GM11168 (cell line): ENCODE measurements at regions not wholly inside any gene's neighbourhood (a gene's known extent, or its start where the extent isn't known, plus 50 kb on each side); places are given as distances from the start of the nearest gene placed in this dataset.

Source experiments
- in situ Hi-C: fragments of 300-500 bp; cut with MboI; formaldehyde crosslinking; loops from one replicate; pipeline ENCODE4 v1.12.0; 2022; ENCODE audit warnings: low sequenced_read_pairs; ENCODE audit not compliant: unreplicated experiment

DNA sequence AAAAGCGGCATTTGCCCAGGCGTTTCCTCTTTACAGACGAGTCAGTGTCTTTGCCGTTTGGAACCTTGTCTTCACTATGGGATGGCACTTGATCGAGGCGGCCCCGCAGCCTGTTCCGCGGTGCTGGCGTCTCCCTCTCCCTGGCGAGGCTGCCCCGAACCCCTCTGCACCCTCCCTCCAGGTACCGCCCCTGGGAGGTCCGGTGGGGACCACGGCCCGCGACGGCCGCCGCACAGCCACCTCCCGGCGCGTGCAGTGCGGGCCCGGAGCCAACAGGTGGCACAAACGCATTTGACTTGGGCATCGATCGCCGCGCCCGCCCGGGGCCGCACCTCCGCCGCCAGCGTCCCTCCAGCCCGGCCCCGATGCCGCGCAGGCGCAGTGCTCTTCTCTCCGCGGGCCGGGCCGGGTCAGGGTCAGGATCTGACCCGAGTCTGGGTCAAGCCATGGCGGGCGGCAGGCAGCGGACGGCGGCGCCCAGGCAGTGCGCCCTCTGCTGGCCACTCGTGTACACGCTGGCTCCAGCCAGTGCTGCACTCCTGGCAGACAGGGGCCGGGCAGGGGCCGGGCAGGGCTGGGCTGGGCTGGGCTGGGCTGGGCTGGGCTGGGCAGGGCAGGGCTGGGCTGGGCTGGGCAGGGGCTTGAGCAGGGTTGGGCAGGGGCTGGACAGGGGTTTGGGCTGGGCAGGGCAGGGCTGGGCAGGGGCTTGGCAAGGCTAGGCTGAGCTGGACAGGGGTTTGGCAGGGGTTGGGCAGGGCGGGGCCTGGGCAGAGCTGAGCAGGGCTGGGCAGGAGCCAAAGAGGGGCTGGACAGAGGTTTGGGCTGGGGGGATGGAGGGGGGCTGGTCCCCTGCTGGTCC, 155.8 kb upstream of the IRX4 start:
- in situ Hi-C loops, result no loop called here

DNA sequence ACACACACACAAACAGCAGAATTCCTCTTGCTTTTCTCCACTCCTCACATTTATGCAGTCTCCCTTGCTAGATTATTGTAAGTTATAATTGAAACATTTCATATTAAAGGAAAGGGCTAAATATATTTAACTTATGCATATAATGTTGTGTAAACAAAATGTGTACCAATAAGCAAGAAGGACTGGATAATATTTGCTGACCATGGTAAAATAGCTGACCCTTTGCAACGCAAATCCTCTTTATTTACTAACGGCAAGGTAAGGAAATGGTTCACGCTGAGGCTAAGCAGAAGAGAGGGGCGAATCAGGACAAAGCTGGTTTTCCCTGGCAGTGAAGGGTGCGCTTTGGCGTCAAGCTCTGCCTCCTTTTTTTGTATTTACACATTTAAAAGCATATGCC, 154.2 kb upstream of the IRX4 start:
- in situ Hi-C loops, result no loop called here

DNA sequence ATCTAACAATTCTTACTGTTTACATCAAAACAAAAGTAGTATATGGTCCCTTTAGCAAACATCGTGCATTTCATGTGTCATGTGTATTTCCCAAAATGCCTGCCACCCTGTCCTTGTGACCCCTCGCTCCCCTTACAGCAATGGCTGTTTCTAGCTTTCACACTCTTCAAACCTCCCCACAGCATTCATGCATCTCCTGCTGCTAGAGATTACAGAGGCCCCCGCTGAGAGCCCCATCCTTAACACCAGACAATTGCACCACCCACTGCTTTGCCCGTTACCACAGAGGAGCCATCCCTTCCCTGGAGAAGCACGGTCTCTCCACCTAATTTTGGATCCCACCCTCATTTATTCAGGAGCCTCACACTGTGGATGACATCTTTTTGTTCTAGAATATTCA, 149.7 kb upstream of the IRX4 start:
- in situ Hi-C loops, result no loop called here

DNA sequence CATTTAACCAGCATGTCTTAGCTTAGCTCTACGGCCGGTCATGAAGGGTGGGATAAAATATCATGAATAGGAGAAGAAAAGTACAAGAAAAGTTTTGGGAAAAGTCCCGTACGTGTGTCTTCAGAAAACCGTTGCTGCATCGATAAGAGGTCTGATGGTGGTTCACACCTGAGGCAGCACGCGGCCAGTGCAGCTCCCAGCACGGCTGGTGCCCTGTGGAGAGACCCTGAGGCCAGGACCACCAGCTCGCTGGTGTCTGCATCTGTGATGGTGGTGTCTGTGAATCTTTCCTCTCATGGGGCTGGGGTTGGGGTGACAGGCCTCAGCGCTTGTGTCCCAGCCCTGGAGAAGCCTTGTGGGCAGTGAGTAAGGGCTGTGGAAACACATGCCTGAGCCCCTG, 148.9 kb upstream of the IRX4 start:
- in situ Hi-C loops, result no loop called here

DNA sequence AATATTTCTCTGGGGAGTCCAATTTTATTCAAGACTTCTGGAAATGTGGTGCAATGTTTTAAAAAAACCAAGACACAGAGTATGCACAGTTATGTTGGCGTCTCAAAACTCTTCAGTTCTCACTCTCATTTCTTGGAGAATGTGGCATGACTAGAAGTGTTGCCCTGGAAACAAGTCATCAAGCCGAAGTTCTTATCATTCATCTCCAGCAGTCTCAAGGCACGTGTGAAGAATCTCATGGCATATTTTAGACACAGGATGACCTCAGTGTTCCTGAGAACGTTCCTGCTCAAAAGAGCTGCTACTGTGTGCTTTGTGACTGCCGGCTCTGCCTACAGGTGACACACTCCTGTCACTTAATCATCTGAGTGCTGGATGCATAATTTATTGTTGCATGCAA, 147.4 kb upstream of the IRX4 start:
- in situ Hi-C loops, result no loop called here

DNA sequence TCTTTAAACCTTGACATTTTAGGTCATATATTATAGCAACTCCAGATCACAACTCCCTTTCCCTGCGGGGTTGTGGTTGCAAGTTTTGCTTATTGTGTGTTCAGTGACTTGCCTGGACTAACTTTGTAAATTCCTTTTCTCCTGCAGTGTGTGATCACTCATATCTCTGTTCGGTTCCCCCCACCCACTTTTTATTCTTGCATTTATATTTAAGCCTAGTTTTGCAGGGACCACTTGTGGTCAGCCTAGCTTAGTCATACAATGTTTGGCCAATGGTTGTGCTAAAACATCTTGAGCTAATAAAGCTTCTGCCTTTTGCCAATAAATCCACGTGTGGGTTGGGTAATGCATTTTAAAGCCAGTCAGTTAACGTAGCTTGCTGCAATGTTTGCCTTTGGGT, 146.5 kb upstream of the IRX4 start:
- in situ Hi-C loops, result no loop called here

DNA sequence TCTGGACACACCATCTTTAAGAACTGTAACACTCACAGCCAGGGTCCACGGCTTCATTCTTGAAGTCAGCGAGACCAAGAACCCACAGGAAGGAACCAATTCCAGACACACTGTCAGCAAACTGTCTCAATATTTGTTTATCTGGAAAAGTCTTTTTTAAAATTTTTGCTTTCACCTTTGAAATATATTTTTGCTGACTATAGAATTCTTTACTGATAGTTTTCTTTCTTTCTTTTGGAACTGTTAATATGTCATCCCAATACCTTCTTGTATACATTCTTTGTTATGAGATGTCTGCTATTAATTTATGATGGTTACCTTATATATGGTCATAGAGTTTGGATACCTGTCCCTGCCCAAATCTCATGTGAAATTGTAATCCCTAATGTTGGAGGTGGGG, 145.1 kb upstream of the IRX4 start:
- in situ Hi-C loops, result no loop called here

DNA sequence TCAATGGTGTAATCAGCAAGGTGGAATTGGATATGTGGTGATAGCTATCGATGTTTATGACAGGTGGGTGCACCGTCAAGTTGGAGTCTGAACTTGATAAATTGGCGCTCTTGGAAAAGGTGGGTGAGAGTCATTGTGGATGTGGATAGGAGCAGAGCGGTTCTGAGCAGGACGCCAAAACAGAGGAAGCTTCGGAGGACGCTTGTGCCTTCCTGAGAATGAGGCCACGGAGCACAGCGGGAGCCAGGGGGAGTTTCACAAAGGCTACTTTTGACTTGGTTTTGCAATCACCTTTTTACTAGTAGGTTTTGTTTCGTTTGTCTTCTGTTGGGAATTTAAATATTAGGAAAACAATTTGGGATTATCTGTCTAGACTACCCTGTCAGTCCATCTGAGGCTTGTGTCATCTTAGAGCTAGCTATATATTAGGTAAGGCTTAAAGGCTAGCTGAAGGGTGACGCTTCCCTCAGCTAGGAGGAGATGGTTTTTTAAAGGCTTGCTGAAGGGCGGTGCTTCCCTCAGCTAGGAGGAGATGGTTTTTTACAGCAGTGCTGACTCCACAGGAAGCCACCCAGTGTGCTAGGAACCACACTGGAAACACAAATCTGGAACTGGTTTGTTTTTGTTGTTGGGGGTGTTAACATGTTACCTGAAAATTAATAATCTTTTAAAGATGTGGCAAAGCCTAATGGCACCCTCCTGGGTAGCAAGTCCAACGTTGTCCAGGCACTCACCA, 142.4 kb upstream of the IRX4 start:
- in situ Hi-C loops, result loop anchor here (25.0 kb wide), 1 partner anchor 288 kb away; no protein-coding TSS in a partner anchor

DNA sequence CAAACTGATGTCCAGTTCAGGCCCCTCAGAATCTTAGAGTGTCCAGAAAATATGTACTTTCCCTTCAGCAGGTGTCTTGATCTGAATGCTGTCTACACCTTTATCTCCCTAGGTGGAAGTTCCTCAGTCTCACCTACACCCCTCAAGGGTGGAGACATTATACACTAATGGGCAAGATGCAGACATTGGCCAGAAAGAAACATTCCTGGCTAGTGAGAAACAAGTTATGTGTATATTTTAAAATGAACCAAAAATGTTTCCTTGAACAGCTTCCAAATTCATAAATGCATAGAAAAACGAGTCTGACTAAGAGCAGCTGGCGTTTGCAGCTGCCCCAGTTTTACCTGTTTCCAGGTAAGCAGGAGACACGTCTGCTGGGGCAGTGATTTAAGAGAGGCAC, 140.5 kb upstream of the IRX4 start:
- in situ Hi-C loops, result loop anchor here (25.0 kb wide), 1 partner anchor 286 kb away; no protein-coding TSS in a partner anchor

DNA sequence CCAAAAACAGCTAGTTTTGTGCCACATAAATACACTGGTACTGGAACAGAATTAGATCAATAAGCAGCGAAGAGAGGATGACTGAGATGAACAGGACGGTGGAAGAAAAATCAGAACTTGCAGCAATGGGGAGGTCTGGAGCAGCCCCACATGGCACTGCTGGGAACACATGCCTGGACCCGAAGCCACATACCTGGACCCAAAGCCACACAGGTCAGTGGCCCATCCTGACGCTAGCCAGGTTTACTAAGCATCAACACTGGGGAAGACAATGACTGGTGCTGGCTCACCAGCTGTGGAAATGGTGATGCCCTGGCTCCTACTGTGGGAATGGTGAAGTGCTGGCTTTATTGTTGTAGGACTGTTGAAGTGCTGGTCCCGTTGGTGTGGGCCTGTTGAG, 139.7 kb upstream of the IRX4 start:
- in situ Hi-C loops, result loop anchor here (25.0 kb wide), 1 partner anchor 285 kb away; no protein-coding TSS in a partner anchor

DNA sequence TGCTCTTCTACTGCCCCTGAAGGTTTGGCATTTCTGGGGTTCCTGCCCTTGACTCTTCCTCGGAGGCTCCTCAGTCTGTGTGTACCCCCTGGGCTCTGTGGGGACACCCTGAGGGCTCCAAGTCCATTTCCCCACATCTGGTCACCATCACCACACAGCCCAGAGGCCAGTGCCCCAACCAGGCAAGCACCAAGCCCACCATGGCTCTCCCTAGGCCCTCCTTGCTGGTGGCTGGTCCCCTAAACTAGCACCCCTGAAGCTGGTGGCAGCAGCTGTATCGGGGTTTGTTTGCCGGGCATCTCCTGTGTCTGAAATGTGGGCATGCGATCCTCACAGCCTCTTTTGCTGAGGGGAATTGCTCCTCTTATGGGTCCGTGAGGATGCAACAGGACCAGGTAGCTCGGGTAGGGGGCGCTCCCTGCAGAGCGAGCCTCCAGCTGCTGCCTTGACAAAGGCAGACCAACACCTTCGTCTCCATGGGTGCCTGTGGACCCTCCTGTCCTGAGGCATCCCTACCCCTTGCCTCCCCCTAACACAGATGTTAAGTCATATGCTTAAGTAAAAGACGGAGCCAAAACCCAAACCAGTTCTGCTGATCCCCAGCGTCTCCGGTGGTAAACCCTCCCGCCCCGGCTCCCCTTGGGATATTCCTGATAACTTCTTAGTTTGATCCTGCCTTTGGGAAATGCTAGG, 138.9 kb upstream of the IRX4 start:
- in situ Hi-C loops, result loop anchor here (25.0 kb wide), 1 partner anchor 284 kb away; no protein-coding TSS in a partner anchor

DNA sequence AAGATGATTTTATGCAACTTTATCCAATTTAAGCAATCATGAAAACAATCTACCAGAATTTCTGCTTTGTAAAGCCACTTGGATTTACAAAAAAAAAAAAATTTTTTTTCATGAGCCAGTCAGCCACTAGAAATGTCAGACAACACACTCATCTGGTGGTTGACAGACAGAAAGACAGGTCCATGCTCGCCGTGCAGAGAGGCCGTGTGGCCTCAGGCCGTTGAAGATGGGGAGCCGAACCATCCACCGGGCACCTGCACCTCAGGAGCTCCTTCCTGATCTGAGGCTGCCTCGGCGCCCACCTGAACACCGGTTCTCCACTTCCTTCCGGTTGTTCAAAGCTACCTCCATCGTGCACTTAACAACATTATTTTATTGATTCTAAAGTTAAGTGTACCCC, 138.0 kb upstream of the IRX4 start:
- in situ Hi-C loops, result loop anchor here (25.0 kb wide), 1 partner anchor 283 kb away; no protein-coding TSS in a partner anchor

DNA sequence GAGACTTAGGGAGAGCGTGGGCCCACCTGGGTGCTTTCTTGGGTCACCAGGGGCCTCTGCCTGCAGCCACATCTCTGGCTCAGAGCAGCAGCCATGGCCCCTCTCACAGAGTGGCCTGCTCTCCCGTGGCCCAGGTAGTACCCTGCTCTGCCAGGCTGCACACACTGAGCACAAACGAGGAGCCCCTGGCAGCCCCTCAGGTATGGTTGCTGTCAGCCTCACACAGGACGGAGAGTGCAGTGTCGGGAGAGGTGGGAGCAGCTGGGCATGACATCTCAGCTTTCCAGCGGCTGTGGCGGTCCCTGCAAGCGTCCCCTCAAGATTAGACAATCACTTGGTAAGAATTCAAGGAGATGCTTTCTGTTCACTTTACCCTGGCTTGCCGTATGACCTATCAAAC, 137.0 kb upstream of the IRX4 start:
- in situ Hi-C loops, result loop anchor here (25.0 kb wide), 1 partner anchor 282 kb away; no protein-coding TSS in a partner anchor

DNA sequence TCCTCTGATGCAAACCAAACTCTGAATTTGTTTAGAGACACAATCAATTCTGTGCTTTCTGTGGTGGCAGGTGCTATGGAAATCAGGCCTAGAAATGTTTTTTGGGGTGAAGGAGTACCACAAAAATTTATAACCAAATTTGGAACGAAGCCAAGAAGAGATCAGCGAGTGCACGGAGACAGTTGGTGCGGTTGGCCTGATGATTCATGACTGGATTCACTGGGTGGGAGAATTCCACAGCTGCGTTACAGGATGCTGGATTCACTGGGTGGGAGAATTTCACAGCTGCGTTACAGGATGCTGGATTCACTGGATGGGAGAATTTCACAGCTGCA, 135.6 kb upstream of the IRX4 start:
- in situ Hi-C loops, result loop anchor here (25.0 kb wide), 1 partner anchor 281 kb away; no protein-coding TSS in a partner anchor

DNA sequence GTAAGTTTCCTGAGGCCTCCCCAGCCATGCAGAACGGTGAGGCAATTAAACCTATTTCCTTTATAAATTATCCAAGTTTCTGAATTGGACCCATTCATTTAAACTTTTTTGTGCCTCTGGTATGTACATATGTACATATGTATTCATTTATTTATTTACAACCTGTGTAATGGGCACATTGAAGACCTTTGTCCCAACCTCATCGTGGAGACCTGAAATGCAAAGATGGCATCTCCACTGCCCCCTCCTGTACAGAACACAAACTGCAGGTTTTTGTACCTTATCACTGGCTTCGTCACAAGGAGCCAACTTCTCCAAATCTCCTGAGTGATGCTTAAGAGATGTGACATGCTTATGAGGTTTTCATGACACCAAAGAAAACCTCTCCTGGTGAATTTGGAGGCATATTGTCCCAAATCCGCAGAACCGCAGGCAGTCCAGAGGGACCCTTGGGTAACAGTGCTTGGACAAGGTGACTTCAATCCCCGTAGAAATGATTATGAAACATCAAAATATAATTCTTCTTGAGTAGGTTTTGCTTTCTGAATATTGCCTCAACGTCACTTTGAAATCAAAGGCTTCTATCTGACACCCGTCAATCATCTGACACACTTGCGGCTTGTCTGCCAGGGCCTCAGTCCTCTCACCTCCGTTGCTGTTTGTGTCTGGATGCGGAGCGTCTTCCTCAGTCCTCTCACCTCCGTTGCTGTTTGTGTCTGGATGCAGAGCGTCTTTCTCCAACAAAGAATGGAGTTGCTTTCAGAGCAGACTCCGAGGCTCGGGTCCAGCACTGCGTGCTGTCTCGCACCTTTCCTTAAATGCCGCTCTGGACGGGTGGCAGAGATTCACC, 135.0 kb upstream of the IRX4 start:
- in situ Hi-C loops, result loop anchor here (25.0 kb wide), 1 partner anchor 280 kb away; no protein-coding TSS in a partner anchor

DNA sequence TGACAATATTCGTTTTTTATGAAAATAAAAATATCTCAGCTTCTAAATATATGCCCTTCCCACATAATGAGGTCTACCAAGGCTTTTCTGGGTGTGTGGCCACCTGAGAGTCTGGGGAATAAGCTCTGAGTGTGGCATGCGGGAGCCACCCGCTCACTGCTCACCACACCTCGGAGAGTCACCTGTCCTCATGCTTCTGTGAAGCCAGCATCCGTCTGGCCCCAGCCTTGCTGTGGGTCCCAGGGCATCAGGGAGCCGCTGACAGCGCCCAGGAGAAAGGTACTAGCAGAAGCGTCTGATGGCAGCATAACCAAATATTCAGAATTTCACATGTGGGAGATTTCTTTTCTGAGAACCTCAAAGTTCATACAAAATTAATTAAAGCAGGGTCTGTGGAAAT, 133.2 kb upstream of the IRX4 start:
- in situ Hi-C loops, result loop anchor here (25.0 kb wide), 1 partner anchor 279 kb away; no protein-coding TSS in a partner anchor

DNA sequence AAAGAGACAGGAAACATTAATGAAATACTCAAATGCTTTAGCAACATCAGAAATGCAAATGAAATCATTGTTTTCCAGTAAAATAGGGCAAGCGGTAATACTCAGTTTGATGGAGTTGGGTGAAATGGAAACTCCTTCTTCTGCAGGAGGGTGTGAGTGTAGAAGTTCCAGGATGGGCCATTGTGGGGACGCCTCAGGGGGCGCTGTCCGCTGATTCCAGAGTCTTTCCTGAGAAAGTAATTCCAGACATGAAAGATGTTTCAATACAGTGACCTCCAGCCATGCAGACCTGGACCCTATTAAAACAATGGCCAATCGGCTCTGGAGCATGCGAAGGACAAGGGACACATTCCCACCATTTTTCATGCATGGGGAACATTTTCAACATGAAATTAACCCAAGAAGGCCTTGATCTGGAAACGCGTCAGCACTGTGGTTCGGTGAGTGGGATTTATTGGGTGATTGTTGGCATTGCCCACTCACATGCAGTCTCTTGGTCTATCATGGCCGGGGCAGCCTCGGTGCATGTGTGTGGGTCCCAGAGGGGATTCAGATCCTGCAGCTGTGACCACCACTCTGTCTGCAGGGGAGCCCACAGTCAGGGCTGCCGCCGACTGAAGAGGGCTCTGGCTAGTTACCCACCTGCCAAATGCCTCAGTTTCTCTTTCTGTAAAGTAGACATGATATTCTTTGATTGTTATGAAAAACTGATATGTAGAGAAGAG, 132.6 kb upstream of the IRX4 start:
- in situ Hi-C loops, result loop anchor here (25.0 kb wide), 1 partner anchor 278 kb away; no protein-coding TSS in a partner anchor

DNA sequence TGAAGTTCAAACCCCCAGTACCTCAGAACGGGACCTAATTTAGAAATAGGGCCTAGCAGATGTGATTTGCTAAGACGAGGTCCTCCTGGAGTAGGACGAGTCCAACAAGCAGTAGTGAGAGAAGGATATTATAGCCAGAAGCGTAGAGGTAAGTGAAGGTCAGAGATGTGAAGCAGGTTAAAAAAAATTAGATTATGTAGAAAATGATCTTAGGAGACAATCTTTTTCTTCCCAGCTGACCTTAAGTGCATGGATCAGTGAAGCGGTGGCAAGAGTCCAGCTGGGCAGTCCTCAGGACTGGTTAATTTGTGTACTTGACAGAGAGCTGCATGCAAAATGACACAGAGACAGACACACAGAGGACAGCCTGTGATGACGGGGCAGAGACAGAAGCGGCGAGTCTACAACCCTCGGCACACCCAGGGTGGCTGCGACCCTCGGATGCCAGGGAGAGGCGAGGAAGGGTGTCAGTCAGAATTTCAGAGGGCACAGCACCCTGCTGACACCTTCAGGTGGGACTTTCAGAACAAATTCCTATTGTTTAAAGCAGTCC, 131.4 kb upstream of the IRX4 start:
- in situ Hi-C loops, result loop anchor here (25.0 kb wide), 1 partner anchor 277 kb away; no protein-coding TSS in a partner anchor
